ENCODE measurements at regions not wholly inside any gene's neighbourhood (a gene's known extent, or its start where the extent isn't known, plus 50 kb on each side); places are given as distances from the start of the nearest gene placed in this dataset.

GRCh38 chr4:156521631-156522030 lies 450.0 kb downstream of the PDGFC start:
- TF ChIP-seq, protein P1, sequence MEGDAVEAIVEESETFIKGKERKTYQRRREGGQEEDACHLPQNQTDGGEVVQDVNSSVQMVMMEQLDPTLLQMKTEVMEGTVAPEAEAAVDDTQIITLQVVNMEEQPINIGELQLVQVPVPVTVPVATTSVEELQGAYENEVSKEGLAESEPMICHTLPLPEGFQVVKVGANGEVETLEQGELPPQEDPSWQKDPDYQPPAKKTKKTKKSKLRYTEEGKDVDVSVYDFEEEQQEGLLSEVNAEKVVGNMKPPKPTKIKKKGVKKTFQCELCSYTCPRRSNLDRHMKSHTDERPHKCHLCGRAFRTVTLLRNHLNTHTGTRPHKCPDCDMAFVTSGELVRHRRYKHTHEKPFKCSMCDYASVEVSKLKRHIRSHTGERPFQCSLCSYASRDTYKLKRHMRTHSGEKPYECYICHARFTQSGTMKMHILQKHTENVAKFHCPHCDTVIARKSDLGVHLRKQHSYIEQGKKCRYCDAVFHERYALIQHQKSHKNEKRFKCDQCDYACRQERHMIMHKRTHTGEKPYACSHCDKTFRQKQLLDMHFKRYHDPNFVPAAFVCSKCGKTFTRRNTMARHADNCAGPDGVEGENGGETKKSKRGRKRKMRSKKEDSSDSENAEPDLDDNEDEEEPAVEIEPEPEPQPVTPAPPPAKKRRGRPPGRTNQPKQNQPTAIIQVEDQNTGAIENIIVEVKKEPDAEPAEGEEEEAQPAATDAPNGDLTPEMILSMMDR (IDR thresholded peaks at IDR 0.05): no peak
- TF ChIP-seq EP300 (IDR thresholded peaks at IDR 0.05) (no peak), POLR2A (IDR thresholded peaks at IDR 0.05) (no peak)
